H1 (cell line): ENCODE measurements at regions not wholly inside any gene's neighbourhood (a gene's known extent, or its start where the extent isn't known, plus 50 kb on each side); places are given as distances from the start of the nearest gene placed in this dataset.

Experiments used
- CEBPB ChIP-seq: IDR thresholded peaks from 2 replicates; pipeline ENCODE4 v1.6.1; 2012; ENCODE audit warnings: low read depth, low read length
- HDAC6 ChIP-seq: IDR thresholded peaks from one replicate; pipeline ENCODE4 v1.7.1; 2012; ENCODE audit warnings: low read depth, mild to moderate bottlenecking, inconsistent platforms, low read length, moderate library complexity
- POLR2A ChIP-seq, 2 experiments: IDR thresholded peaks; 1 replicate in 1 of 2; 2 replicates in 1 of 2; pipeline ENCODE4 v1.6.1; 2011; ENCODE audit warnings: low read depth in 2 of 2, low read length in 2 of 2, mild to moderate bottlenecking in 2 of 2; ENCODE audit errors: control extremely low read depth in 1 of 2
- RXRA ChIP-seq: IDR thresholded peaks from 2 replicates; pipeline ENCODE4 v1.6.1; 2011; ENCODE audit warnings: low read depth, mild to moderate bottlenecking, low read length, moderate library complexity; ENCODE audit not compliant: insufficient read depth
- TEAD4 ChIP-seq: IDR thresholded peaks from 2 replicates; pipeline ENCODE4 v1.6.1; 2012; ENCODE audit warnings: low read depth, low read length, inconsistent platforms, mixed read lengths
- TF ChIP-seq, protein P1 (sequence below), 3 experiments: IDR thresholded peaks; 1 replicate in 2 of 3; 2 replicates in 1 of 3; pipeline versions ENCODE4 v1.5.1 to v1.6.1; 2011; ENCODE audit warnings: low read length in 3 of 3, mild to moderate bottlenecking in 3 of 3, inconsistent platforms in 2 of 3, low read depth in 1 of 3, moderate library complexity in 1 of 3; ENCODE audit not compliant: insufficient read depth in 1 of 3; ENCODE audit errors: control extremely low read depth in 1 of 3
- TF ChIP-seq, protein P2 (sequence below): IDR thresholded peaks from 2 replicates; pipeline ENCODE4 v1.6.1; 2012; ENCODE audit warnings: low read length, inconsistent platforms

DNA sequence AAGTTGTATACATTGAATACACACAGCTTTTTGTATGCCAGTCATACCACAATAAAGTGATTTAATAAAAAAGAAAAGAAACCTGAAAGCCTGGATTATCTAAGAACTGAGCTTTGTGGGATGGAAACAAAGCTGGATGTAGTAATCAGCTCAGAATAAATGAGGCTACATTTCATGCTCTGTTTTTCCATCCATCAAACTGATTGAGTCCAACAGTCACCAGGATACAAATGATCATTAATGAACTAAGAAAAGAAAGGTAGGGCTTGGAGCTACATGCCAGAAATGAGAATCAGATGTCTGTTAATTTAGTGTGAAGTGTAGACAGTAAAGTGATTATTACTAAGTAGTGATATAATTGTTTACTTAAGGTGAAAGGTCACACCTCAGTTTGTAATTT, 109.8 kb upstream of the TARS1 start:
- TF ChIP-seq CEBPB (no peak), RXRA (no peak), POLR2A (IDR thresholded peaks at IDR 0.05; ENCODE audit: control extremely low read depth in 1 of 2, low read depth in 2 of 2, low read length in 2 of 2) (no peak), HDAC6 (no peak), TEAD4 (no peak)
- TF ChIP-seq, protein P1, sequence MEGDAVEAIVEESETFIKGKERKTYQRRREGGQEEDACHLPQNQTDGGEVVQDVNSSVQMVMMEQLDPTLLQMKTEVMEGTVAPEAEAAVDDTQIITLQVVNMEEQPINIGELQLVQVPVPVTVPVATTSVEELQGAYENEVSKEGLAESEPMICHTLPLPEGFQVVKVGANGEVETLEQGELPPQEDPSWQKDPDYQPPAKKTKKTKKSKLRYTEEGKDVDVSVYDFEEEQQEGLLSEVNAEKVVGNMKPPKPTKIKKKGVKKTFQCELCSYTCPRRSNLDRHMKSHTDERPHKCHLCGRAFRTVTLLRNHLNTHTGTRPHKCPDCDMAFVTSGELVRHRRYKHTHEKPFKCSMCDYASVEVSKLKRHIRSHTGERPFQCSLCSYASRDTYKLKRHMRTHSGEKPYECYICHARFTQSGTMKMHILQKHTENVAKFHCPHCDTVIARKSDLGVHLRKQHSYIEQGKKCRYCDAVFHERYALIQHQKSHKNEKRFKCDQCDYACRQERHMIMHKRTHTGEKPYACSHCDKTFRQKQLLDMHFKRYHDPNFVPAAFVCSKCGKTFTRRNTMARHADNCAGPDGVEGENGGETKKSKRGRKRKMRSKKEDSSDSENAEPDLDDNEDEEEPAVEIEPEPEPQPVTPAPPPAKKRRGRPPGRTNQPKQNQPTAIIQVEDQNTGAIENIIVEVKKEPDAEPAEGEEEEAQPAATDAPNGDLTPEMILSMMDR (IDR thresholded peaks at IDR 0.05; ENCODE audit: control extremely low read depth in 1 of 3, insufficient read depth in 1 of 3, low read depth in 1 of 3, low read length in 3 of 3) = no peak
- TF ChIP-seq, protein P2, sequence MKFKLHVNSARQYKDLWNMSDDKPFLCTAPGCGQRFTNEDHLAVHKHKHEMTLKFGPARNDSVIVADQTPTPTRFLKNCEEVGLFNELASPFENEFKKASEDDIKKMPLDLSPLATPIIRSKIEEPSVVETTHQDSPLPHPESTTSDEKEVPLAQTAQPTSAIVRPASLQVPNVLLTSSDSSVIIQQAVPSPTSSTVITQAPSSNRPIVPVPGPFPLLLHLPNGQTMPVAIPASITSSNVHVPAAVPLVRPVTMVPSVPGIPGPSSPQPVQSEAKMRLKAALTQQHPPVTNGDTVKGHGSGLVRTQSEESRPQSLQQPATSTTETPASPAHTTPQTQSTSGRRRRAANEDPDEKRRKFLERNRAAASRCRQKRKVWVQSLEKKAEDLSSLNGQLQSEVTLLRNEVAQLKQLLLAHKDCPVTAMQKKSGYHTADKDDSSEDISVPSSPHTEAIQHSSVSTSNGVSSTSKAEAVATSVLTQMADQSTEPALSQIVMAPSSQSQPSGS = no peak
